HG02763 (cell line): ENCODE measurements at regions not wholly inside any gene's neighbourhood (a gene's known extent, or its start where the extent isn't known, plus 50 kb on each side); places are given as distances from the start of the nearest gene placed in this dataset.
A peak's percentile ranks its signal among the peaks of the same experiment; 100 is the strongest.

Experiments used
- ATAC-seq: cut with Tn5 transposase; IDR thresholded peaks from one replicate; pipeline ENCODE4 v1.9.1; 2021; ENCODE audit warnings: mild to moderate bottlenecking, moderate library complexity; ENCODE audit not compliant: unreplicated experiment

- ATAC-seq: peak; percentile 100
These were observed 622.1 kb downstream of the SPRY1 start for GRCh38 chr4:124018383-124019317.

DNA sequence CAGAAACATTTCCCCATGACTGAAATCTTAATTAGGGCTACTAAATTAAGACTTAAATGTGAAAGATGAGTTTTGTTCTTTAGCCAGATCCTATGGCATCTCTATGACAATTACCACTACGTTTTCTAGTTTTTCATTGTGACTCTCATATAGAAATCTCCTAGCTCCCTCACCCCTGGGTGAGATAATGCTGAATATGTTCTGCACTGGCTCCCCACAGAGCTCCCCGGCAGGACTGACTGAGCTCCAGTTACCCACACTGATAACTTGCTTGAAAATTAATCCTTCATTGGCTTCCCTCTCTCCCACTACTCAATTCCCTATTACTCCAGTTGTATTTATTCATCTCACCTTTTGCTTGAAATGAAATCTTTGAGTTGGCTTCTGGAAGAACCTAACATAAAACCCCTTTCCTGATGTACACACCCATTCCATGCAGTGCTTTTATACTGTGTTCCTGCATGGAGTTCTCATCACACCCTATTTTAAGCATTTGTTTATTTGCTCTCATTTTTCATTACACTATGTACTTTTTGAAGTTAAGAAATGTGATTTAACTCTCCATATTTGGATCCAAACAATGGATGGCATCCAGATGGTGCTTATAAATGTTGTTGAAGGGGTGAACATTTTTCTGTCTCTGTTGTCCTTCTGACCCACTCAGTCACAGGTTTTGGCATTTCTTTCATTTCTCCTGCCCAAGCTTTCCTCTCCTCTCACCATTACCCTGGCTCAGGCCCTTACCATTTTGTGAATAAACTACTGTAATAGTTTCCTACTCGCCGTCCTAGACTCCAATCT lies 623.4 kb downstream of the SPRY1 start:
- ATAC-seq: no peak

GRCh38 chr4:124025000-124025399 lies 628.4 kb downstream of the SPRY1 start:
- ATAC-seq: no peak

DNA sequence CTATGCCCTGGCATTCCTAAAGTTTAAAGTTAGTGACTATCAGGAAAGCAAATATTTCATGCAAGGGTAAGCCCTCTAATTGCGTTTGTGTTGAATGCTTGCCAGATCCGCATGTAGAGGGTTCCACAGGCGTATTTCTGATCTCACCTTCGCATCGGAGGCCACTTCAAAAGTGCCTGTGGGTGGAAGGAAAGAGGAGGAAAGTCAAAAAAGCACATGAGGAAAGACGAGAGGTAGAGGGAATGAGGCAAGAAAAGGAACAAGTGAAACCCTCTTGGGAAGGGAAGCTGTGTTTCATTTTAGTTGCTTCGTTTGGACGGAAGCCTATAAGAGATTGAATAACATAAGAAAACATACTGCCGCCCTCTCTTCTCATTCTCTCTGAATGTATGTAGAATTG lies 628.8 kb downstream of the SPRY1 start:
- no peak for ATAC-seq

DNA sequence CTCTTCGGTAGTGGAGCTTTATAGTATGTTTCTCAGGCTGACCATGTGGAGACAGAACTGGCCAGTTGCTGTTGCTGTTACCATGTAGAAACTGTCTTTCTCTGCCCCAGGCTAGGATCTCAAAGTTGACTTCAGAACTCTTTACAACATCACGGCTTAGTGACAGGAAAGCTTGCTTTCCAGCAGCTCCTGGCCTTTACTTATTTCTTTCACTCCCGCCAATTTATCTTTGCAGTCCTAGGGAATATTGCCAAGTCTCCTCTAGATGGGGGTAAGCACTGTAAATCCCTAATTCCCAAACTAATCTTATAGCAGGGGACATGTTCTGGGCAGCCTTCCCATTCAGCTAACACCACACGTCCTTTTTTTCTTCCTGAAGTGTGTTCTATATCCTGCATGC lies 631.6 kb downstream of the SPRY1 start:
- ATAC-seq: no peak

GRCh38 chr4:124030147-124030546 lies 633.6 kb downstream of the SPRY1 start:
- no peak for ATAC-seq

GRCh38 chr4:124032035-124032434 lies 635.4 kb downstream of the SPRY1 start:
- no peak for ATAC-seq

DNA sequence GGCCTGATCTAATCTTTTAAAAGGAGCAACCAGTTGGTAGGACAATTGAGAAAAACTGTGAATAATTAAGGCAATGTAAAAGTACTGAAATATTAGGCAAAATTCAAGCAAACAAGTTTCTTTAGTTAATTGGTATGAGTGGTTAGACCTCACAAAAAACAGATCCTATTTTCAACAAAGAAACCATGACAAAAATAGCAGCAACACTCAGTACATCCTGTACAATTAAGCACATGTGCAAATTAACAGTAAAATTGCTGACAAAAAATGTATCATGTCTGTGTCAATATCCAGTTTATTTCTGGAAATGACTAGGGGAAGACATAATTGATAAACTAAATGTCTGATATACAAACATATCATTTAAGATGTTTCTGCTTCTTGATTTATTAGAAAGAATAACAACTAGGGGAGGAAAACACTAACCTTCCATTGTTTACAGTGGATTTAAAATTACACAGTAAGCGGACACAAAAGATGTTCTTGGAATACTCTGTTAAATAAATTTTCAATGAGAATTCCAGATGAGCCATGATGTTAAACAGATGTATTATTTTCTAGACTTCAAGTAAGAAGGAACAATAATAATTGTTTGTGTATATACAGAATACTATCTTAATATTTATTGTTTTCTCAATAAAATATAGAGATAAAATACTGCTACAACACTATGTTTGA lies 638.9 kb downstream of the SPRY1 start:
- no peak for ATAC-seq

DNA sequence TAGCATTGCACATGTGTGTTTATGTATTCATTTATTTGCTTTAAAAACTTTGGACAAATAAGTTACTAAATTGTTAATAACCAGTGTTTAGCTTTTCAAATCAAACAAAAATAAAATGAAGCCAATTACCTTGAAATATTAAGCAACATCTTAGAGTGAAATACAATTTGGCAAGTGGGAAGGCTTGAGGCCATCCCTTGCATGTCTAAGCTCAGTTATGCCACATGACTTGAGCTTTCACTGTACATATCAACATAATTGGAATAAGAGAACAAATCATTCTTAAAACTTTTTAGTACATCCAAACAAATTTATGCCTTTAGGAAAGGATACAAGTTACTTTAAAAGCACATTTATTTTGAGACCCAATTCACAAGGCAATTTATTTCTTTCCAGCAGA lies 640.6 kb downstream of the SPRY1 start:
- no peak for ATAC-seq

DNA sequence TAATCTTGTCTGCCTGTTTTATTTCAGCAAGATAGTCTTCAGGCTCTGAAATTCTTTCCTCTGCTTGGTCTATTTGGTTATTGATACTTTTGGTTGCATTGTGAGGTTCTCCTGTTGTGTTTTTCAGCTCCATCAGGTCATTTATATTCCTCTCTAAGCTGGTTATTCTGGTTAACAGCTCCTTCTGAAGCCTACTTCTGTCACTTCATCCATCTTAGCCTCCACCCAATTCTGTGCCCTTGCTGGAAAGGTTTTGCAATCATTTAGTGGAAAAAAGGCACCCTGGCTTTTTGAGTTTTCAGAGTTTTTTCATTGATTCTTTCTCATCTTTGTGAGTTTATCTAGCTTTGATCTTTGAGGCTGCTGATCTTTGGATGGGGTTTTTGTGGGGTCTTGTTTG lies 647.7 kb downstream of the SPRY1 start:
- ATAC-seq: no peak

GRCh38 chr4:124044867-124045266 lies 648.3 kb downstream of the SPRY1 start:
- ATAC-seq: no peak

- ATAC-seq: no peak
These were observed 649.6 kb downstream of the SPRY1 start for GRCh38 chr4:124046190-124046589.

- no peak for ATAC-seq
These were observed 657.4 kb downstream of the SPRY1 start for GRCh38 chr4:124053872-124054538.

GRCh38 chr4:124055336-124055735 lies 657.2 kb downstream of the ANKRD50 start:
- ATAC-seq: no peak

DNA sequence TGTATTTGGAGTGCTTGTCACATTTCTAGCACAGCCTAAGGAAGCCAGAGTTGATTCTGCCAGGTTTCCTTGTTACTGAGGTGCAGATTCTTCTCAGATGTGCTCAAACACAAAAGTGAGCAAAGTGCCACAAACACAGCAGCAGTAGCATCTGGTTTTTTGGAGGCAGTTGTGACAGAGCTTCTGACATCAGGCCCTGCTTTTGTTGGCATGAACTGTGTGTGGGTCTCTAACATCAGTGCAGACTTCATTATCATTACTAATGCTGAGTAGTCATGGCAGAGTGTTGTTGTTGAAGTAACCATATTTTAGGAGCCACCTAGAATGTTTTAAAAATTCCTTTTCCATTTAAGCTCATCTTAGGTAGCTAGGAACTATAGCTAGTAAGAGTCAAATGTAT lies 656.6 kb downstream of the ANKRD50 start:
- no peak for ATAC-seq

DNA sequence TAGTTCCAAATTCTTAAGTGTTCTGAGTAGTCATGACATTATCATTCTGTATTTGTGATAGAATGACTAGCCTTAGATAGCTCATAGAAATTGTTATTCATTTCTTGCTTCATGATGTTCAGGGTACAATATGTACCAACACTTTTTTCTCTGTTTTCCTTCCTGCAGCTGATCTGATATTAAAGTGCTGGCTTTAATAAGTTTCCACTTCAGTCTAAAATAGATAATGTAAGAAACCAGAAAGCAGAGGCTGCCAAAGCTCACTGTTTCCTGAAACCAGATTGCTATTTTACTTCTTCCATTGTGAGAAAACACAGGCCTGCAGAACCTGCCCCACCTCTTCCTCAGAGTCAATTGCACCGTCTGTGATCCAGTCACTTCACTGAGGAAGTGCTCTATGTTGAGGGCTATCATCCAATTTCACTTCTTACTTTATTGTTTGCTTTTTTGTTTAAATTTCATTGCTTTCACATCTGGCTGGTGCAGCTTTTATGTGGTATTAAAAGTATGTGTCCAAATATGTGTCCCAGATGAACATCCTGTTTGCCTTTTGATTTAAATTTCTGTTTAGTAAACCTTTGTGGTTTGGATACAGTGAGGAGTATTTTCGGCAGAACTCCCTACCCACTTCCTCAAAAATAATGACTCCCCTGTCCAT lies 652.1 kb downstream of the ANKRD50 start:
- ATAC-seq: peak; percentile 69

DNA sequence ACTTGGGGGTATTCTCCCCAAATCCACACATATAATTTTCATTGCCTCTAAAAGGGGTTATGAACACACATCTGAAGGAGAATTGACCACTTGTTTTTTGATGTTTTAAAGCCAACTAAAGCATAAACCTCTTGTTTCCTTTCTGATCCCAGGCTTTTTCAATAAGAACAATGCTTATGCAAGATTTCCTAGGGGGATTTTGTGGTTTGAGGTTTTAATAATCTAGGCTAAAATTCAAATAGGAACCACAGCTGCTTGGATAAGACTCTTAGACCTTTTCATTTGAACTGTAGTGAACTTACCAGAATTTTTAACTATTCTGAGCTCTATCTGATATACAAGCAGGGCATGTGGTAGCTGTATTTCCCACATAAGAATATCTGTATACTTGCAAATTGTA lies 651.1 kb downstream of the ANKRD50 start:
- ATAC-seq: no peak

DNA sequence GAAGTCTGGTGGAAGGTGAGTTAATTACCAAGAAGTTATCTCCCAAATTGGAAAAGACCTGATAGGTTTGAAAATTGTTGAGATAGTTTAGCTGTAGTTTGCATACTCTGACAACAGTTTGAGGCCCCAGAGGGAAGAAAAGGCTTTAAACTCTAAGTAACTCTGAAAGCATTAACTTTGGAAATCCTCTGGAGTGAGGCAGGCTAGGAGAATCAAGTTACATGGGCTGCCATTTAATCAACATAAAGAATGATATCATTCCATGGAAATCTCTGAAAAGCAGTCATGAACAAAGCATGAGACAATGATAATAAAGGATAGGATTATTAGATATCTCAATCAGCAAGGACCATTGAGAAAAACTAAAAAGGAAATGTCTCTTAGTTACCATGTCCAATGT lies 647.1 kb downstream of the ANKRD50 start:
- no peak for ATAC-seq

DNA sequence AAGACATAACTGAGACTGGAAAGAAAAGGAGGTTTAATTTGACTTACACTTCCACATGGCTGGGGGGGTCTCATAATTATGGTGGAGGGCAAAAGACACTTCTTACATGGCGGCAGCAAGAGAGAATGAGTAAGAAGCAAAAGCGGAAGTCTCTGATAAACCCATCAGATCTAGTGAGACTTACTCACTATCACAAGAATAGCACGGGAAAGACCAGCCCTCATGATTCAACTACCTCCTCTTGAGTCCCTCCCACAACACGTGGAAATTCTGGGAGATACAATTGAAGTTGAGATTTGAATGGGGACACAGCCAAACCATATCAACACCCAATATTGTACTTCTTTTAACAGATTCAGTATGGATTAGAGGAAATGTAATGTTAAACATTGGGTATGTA lies 646.6 kb downstream of the ANKRD50 start:
- no peak for ATAC-seq

GRCh38 chr4:124066595-124066994 lies 645.9 kb downstream of the ANKRD50 start:
- no peak for ATAC-seq
